Prostate gland (tissue), 2 donors: ENCODE measurements at regions not wholly inside any gene's neighbourhood (a gene's known extent, or its start where the extent isn't known, plus 50 kb on each side); places are given as distances from the start of the nearest gene placed in this dataset.

Experiments used
- CTCF ChIP-seq, 4 experiments: fragments of 200-600 bp in 2 of 4; fragments of 450-650 bp in 2 of 4; sonication (generic) in 2 of 4; IDR thresholded peaks; 1 replicate in 3 of 4; 2 replicates in 1 of 4; pipeline ENCODE4 v1.5.1; 2016 to 2019; ENCODE audit warnings: antibody characterized with exemption in 4 of 4, mild to moderate bottlenecking in 2 of 4, moderate library complexity in 2 of 4
- POLR2AphosphoS5 ChIP-seq: sonication (generic); formaldehyde crosslinking; IDR thresholded peaks from one replicate; pipeline ENCODE4 v1.6.1; 2017; ENCODE audit warnings: antibody characterized with exemption

GRCh38 chr13:21932578-21932977, 261.7 kb downstream of the FGF9 start:
- TF ChIP-seq CTCF (IDR thresholded peaks at IDR 0.05): no peak
- no peak for TF ChIP-seq POLR2AphosphoS5
